Caco-2 (cell line): ENCODE measurements at regions not wholly inside any gene's neighbourhood (a gene's known extent, or its start where the extent isn't known, plus 50 kb on each side); places are given as distances from the start of the nearest gene placed in this dataset.

Source experiments
- BruUV-seq: library from RNA; stranded (reverse); fragments of 400-500 nt; replicated peaks from 2 replicates; lab custom pipeline; 2021; lab: Mats Ljungman, UMichigan
- CTCF ChIA-PET: fragments of 300-600 bp; sonication (Branson Sonifier 250); formaldehyde crosslinking; loops from one replicate; lab custom pipeline; 2022; ENCODE audit warnings: antibody characterized with exemption; lab: Charles Lee
- POLR2A ChIA-PET: fragments of 300-600 bp; sonication (Branson Sonifier 250); formaldehyde crosslinking; loops from one replicate; lab custom pipeline; 2022; ENCODE audit warnings: antibody characterized with exemption; lab: Charles Lee
- DNase-seq, 2 experiments: peaks; one replicate each; pipeline versions ENCODE4 v3.0.0 to v3.0.0-alpha.2; 2020 to 2022
- H3K27me3 ChIP-seq: replicated peaks from 2 replicates; pipeline ENCODE4 v1.6.0; 2011; ENCODE audit warnings: low read length; ENCODE audit not compliant: control insufficient read depth, insufficient read depth
- H3K36me3 ChIP-seq: 2 replicates; pipeline ENCODE4 v1.5.1; 2011; ENCODE audit warnings: low read length; ENCODE audit not compliant: control insufficient read depth, insufficient read depth
- H3K4me1 ChIP-seq: fragments of 250-450 bp; sonication (Bioruptor Pico); 2 replicates; pipeline ENCODE4 v1.5.1; 2020; ENCODE audit warnings: mild to moderate bottlenecking
- H3K4me3 ChIP-seq: 2 replicates; pipeline ENCODE4 v1.5.1; 2011; ENCODE audit warnings: low read depth, mild to moderate bottlenecking, control low read depth, low read length
- H3K9me3 ChIP-seq: fragments of 250-450 bp; sonication (Bioruptor Pico); 2 replicates; pipeline ENCODE4 v1.5.1; 2020; ENCODE audit warnings: mild to moderate bottlenecking, moderate library complexity
- H3K27ac Mint-ChIP-seq: one replicate; pipeline ENCODE4 v1.8.0; 2022; ENCODE audit warnings: mixed read lengths; ENCODE audit not compliant: unreplicated experiment
- H3K27me3 Mint-ChIP-seq: one replicate; pipeline ENCODE4 v1.8.0; 2022; ENCODE audit warnings: mixed read lengths; ENCODE audit not compliant: insufficient read depth, unreplicated experiment
- H3K36me3 Mint-ChIP-seq: one replicate; pipeline ENCODE4 v1.8.0; 2022; ENCODE audit warnings: mild to moderate bottlenecking, mixed read lengths; ENCODE audit not compliant: insufficient read depth, unreplicated experiment
- H3K4me1 Mint-ChIP-seq: one replicate; pipeline ENCODE4 v1.8.0; 2022; ENCODE audit warnings: low read depth, mixed read lengths; ENCODE audit not compliant: unreplicated experiment
- H3K4me3 Mint-ChIP-seq: one replicate; pipeline ENCODE4 v1.8.0; 2022; ENCODE audit warnings: mild to moderate bottlenecking, moderate library complexity, mixed read lengths; ENCODE audit not compliant: unreplicated experiment
- H3K9me3 Mint-ChIP-seq: one replicate; pipeline ENCODE4 v1.8.0; 2022; ENCODE audit warnings: mixed read lengths; ENCODE audit not compliant: unreplicated experiment
- CTCF ChIP-seq, 2 experiments: fragments of 200-600 bp in 1 of 2; IDR thresholded peaks; 1 replicate in 1 of 2; 2 replicates in 1 of 2; pipeline versions ENCODE4 v1.5.1 to v1.8.0; 2011 to 2022; ENCODE audit warnings: antibody characterized with exemption in 1 of 2, control low read depth in 1 of 2, inconsistent platforms in 1 of 2, low read depth in 1 of 2, low read length in 1 of 2, mild to moderate bottlenecking in 1 of 2, moderate library complexity in 1 of 2; ENCODE audit not compliant: insufficient read depth in 1 of 2, severe bottlenecking in 1 of 2, unreplicated experiment in 1 of 2
- intact Hi-C: fragments of 100-400 bp; cut with micrococcal nuclease; formaldehyde crosslinking; loops from one replicate; pipeline ENCODE4 v1.10.0; 2022; ENCODE audit not compliant: unreplicated experiment

GRCh38 chr6:25016014-25016720 is 80.4 kb upstream of the RIPOR2 start:
- Mint-ChIP-seq H3K4me3 (no peak overlapping the region), H3K36me3 (no peaks in the 10 kb centered on the region), H3K4me1 (no peaks in the 10 kb centered on the region), H3K9me3 (no peaks in the 10 kb centered on the region), H3K27me3 (no peaks in the 10 kb centered on the region), H3K27ac (no peak overlapping the region)
- intact Hi-C loops = no loop called here
- Histone ChIP-seq H3K27me3 (no peaks in the 10 kb centered on the region), H3K4me1 (peaks cover 3% of the 10 kb centered on the region; the same call in 1 of the 2 replicates), H3K9me3 (no peaks in the 10 kb centered on the region), H3K4me3 (no peak overlapping the region), H3K36me3 (no peaks in the 10 kb centered on the region)
- BruUV-seq = no TSS peak
- POLR2A ChIA-PET = no interaction called here
- CTCF ChIA-PET = no interaction called here
- TF ChIP-seq CTCF (IDR thresholded peaks at IDR 0.05; ENCODE audit: insufficient read depth in 1 of 2, low read depth in 1 of 2, low read length in 1 of 2, severe bottlenecking in 1 of 2, unreplicated experiment in 1 of 2) = no peak
- no peak for DNase-seq

GRCh38 chr6:25017486-25017885 is 81.7 kb upstream of the RIPOR2 start:
- no peaks in the 10 kb centered on the region for H3K36me3 Mint-ChIP-seq
- POLR2A ChIA-PET = no interaction called here
- no peaks in the 10 kb centered on the region for H3K36me3 ChIP-seq
- H3K27me3 Mint-ChIP-seq = no peaks in the 10 kb centered on the region
- no peak overlapping the region for H3K27ac Mint-ChIP-seq
- H3K4me3 ChIP-seq = no peak overlapping the region
- intact Hi-C loops = no loop called here
- no TSS peak for BruUV-seq
- H3K27me3 ChIP-seq = no peaks in the 10 kb centered on the region
- H3K4me1 ChIP-seq = peaks cover 3% of the 10 kb centered on the region; the same call in 1 of the 2 replicates
- no peaks in the 10 kb centered on the region for H3K9me3 Mint-ChIP-seq
- DNase-seq = no peak
- no peak for TF ChIP-seq CTCF (IDR thresholded peaks at IDR 0.05; ENCODE audit: insufficient read depth in 1 of 2, low read depth in 1 of 2, low read length in 1 of 2, severe bottlenecking in 1 of 2, unreplicated experiment in 1 of 2)
- H3K4me1 Mint-ChIP-seq = no peaks in the 10 kb centered on the region
- CTCF ChIA-PET = interaction anchor here (0.7 to 2.0 kb wide), 6 partner anchors 26 to 416 kb away, joined by 3 to 19 read pairs (median 4); no protein-coding TSS in a partner anchor
- H3K4me3 Mint-ChIP-seq = no peak overlapping the region
- no peaks in the 10 kb centered on the region for H3K9me3 ChIP-seq

GRCh38 chr6:25017932-25018567 is 82.3 kb upstream of the RIPOR2 start:
- Mint-ChIP-seq H3K27ac (no peak overlapping the region), H3K27me3 (no peaks in the 10 kb centered on the region), H3K4me1 (no peaks in the 10 kb centered on the region), H3K9me3 (no peaks in the 10 kb centered on the region), H3K4me3 (no peak overlapping the region), H3K36me3 (no peaks in the 10 kb centered on the region)
- peak in 1 of 2 experiments; percentile 32 for DNase-seq
- Histone ChIP-seq H3K36me3 (no peaks in the 10 kb centered on the region), H3K4me1 (peaks cover 3% of the 10 kb centered on the region; the same call in 1 of the 2 replicates), H3K4me3 (no peak overlapping the region), H3K27me3 (no peaks in the 10 kb centered on the region), H3K9me3 (no peaks in the 10 kb centered on the region)
- intact Hi-C loops = loop anchor here (1.0 kb wide), 1 partner anchor 162 kb away; no protein-coding TSS in a partner anchor
- no TSS peak for BruUV-seq
- POLR2A ChIA-PET = no interaction called here
- TF ChIP-seq CTCF (IDR thresholded peaks at IDR 0.05; ENCODE audit: insufficient read depth in 1 of 2, low read depth in 1 of 2, low read length in 1 of 2, severe bottlenecking in 1 of 2, unreplicated experiment in 1 of 2) = peak in 1 of 2 experiments; percentile 40
- CTCF ChIA-PET = interaction anchor here (0.7 to 2.0 kb wide), 6 partner anchors 26 to 416 kb away, joined by 3 to 19 read pairs (median 4); no protein-coding TSS in a partner anchor
